GM23248 (cell line): ENCODE measurements at regions not wholly inside any gene's neighbourhood (a gene's known extent, or its start where the extent isn't known, plus 50 kb on each side); places are given as distances from the start of the nearest gene placed in this dataset.
"Not testable (repeated sequence)": the region's sequence is repeated elsewhere in the genome, so short reads cannot be mapped to it uniquely, and the experiment has no call there.

ENCODE experiments used
- DNase-seq: peaks from one replicate; pipeline ENCODE4 v3.0.0-alpha.2; 2015
- H2AFZ ChIP-seq: fragments of 200-600 bp; sonication (generic); 2 replicates; pipeline ENCODE4 v1.6.1; 2016; ENCODE audit warnings: antibody characterized with exemption
- H3F3A ChIP-seq: fragments of 200-600 bp; sonication (generic); 2 replicates; pipeline ENCODE4 v1.6.1; 2016; ENCODE audit warnings: mild to moderate bottlenecking, antibody characterized with exemption, mixed run types; ENCODE audit not compliant: insufficient read depth
- H3K27ac ChIP-seq: fragments of 200-600 bp; sonication (generic); 2 replicates; pipeline ENCODE4 v1.5.1; 2016; ENCODE audit warnings: mild to moderate bottlenecking
- H3K27me3 ChIP-seq: fragments of 200-600 bp; sonication (generic); replicated peaks from 2 replicates; pipeline ENCODE4 v1.6.1; 2016; ENCODE audit warnings: mild to moderate bottlenecking; ENCODE audit not compliant: insufficient read depth
- H3K36me3 ChIP-seq: fragments of 200-600 bp; sonication (generic); 2 replicates; pipeline ENCODE4 v1.6.1; 2016; ENCODE audit warnings: low read depth, mild to moderate bottlenecking
- H3K4me1 ChIP-seq: fragments of 200-600 bp; sonication (generic); 2 replicates; pipeline ENCODE4 v1.6.1; 2016; ENCODE audit warnings: mild to moderate bottlenecking; ENCODE audit not compliant: insufficient read depth
- H3K4me2 ChIP-seq: fragments of 200-600 bp; sonication (generic); one replicate; pipeline ENCODE4 v1.6.1; 2016; ENCODE audit warnings: mild to moderate bottlenecking; ENCODE audit not compliant: unreplicated experiment
- H3K4me3 ChIP-seq: fragments of 200-600 bp; sonication (generic); 2 replicates; pipeline ENCODE4 v1.5.1; 2016; ENCODE audit warnings: mild to moderate bottlenecking
- H3K79me2 ChIP-seq: fragments of 200-600 bp; sonication (generic); 2 replicates; pipeline ENCODE4 v1.6.1; 2016; ENCODE audit warnings: mild to moderate bottlenecking; ENCODE audit not compliant: insufficient read depth
- H3K9ac ChIP-seq: fragments of 200-600 bp; sonication (generic); 2 replicates; pipeline ENCODE4 v1.6.1; 2016; ENCODE audit warnings: mild to moderate bottlenecking
- H3K9me2 ChIP-seq: fragments of 200-600 bp; sonication (generic); 2 replicates; pipeline ENCODE4 v1.6.1; 2016; ENCODE audit warnings: mixed run types, mild to moderate bottlenecking, moderate library complexity; ENCODE audit not compliant: insufficient read depth
- H3K9me3 ChIP-seq: fragments of 200-600 bp; sonication (generic); one replicate; pipeline ENCODE4 v1.6.1; 2017; ENCODE audit warnings: low read depth
- H4K20me1 ChIP-seq: fragments of 200-600 bp; sonication (generic); 2 replicates; pipeline ENCODE4 v1.6.0; 2016; ENCODE audit not compliant: insufficient read depth
- EZH2 ChIP-seq: fragments of 200-600 bp; sonication (generic); IDR thresholded peaks from 2 replicates; pipeline ENCODE4 v1.6.1; 2018; ENCODE audit warnings: antibody characterized with exemption, mild to moderate bottlenecking; ENCODE audit not compliant: insufficient read depth, poor library complexity, severe bottlenecking
- EZH2phosphoT487 ChIP-seq: fragments of 200-600 bp; sonication (generic); IDR thresholded peaks from 2 replicates; pipeline ENCODE4 v1.6.1; 2018; ENCODE audit warnings: antibody characterized with exemption, moderate library complexity, mild to moderate bottlenecking, low read depth; ENCODE audit not compliant: insufficient read depth
- WGBS, 2 experiments: methylation state at CpG; one replicate each; pipeline ENCODE4 v1.1.6; 2015 to 2017; ENCODE audit warnings: low lambda C conversion rate in 2 of 2, low coverage in 1 of 2; ENCODE audit errors: missing lambda C conversion rate in 2 of 2; 5-methylcytosine and 5-hydroxymethylcytosine counted together
- in situ Hi-C: fragments of 300-500 bp; cut with MboI; formaldehyde crosslinking; loops from 2 replicates; pipeline ENCODE4 v1.15.0; 2020

DNA sequence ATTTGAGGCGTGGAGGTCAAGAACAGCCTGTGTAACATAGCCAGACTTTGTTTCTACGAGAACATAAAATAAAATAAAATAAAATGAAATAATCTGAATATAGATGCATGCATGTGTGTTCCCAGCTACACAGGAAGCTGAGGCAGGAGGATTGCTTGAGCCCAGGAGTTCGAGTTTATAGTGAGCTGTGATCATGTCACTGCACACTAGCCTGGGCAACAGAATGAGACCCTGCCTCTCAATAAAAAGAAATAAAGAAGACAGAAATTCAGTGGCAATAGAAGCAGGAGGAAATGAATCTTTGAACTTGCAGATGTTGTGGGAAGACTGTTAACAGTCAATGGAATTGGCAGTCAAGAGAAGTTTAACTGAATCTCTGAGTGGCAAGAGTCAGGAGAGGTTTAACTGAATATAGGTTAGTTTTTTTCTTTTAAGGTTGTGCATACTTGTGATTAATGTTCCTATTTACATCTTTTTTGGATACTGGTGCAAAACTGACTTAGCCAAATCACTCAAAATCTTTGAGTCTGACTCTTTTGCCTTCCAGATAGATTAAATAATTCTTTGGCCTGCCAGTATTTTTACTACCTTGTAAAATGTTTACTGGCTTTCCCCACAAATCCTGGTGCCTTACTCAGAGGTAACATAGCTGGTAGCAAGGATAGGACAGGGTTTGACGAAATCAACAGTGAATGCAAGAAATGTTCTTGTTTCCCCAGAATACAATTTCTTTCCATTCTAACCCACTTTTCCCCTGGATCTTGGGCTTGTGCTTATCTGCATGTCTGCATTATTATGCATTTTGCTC is 361.4 kb downstream of the PDCD6IP start:
- H4K20me1 ChIP-seq: no peaks in the 10 kb centered on the region
- no peaks in the 10 kb centered on the region for H3K9me2 ChIP-seq
- H3K4me1 ChIP-seq: no peaks in the 10 kb centered on the region
- no peak overlapping the region for H3K27ac ChIP-seq
- WGBS, 2 experiments: 4 to 6% methylated on average over 4 of the region's 4 CpGs
- H3K4me3 ChIP-seq: no peak overlapping the region
- H3K9me3 ChIP-seq: no peaks in the 10 kb centered on the region
- H3F3A ChIP-seq: no peaks in the 10 kb centered on the region
- in situ Hi-C loops: no loop called here
- H2AFZ ChIP-seq: no peak overlapping the region
- H3K79me2 ChIP-seq: no peaks in the 10 kb centered on the region
- TF ChIP-seq EZH2phosphoT487: no peak
- no peak for TF ChIP-seq EZH2
- no peaks in the 10 kb centered on the region for H3K36me3 ChIP-seq
- no peaks in the 10 kb centered on the region for H3K27me3 ChIP-seq
- no peak overlapping the region for H3K9ac ChIP-seq
- H3K4me2 ChIP-seq: no peak overlapping the region
- DNase-seq: no peak

DNA sequence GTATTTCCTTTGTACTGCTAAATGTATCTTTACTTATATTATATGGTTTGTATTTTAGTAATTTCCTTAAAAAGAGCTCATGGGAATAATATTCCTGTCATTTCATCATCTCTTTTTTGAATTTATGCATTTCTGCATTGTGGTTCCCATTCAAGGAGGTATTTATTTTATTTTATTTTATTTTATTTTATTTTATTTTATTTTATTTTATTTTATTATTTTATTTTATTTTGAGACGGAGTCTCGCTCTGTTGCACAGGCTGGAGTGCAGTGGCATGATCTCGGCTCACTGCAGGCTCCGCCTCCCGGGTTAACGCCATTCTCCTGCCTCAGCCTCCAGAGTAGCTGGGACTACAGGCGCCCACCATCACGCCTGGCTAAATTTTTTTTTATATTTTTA is 371.2 kb downstream of the PDCD6IP start:
- DNase-seq, H3K9me3 ChIP-seq, H3K36me3 ChIP-seq, H3F3A ChIP-seq, H3K4me1 ChIP-seq, H3K27ac ChIP-seq, H4K20me1 ChIP-seq, in situ Hi-C loops, H3K4me3 ChIP-seq, H3K9ac ChIP-seq, H2AFZ ChIP-seq, H3K9me2 ChIP-seq, H3K79me2 ChIP-seq, H3K4me2 ChIP-seq, H3K27me3 ChIP-seq: not testable (repeated sequence)
- WGBS, 2 experiments: 41 to 46% methylated on average over 8 of the region's 8 CpGs

GRCh38 chr3:34174740-34175139 is 376.3 kb downstream of the PDCD6IP start:
- no peaks in the 10 kb centered on the region for H3K9me3 ChIP-seq
- H3F3A ChIP-seq: no peaks in the 10 kb centered on the region
- no peak for TF ChIP-seq EZH2phosphoT487
- no peak for TF ChIP-seq EZH2
- H3K9me2 ChIP-seq: no peaks in the 10 kb centered on the region
- no peak overlapping the region for H3K27ac ChIP-seq
- H3K36me3 ChIP-seq: no peaks in the 10 kb centered on the region
- no peak overlapping the region for H3K9ac ChIP-seq
- H3K4me2 ChIP-seq: no peak overlapping the region
- H4K20me1 ChIP-seq: no peaks in the 10 kb centered on the region
- H2AFZ ChIP-seq: no peak overlapping the region
- H3K4me3 ChIP-seq: no peak overlapping the region
- H3K4me1 ChIP-seq: no peaks in the 10 kb centered on the region
- H3K79me2 ChIP-seq: no peaks in the 10 kb centered on the region
- H3K27me3 ChIP-seq: no peaks in the 10 kb centered on the region
- DNase-seq: no peak
- in situ Hi-C loops: no loop called here

GRCh38 chr3:34175636-34176176 is 377.3 kb downstream of the PDCD6IP start:
- in situ Hi-C loops: no loop called here
- no peaks in the 10 kb centered on the region for H3K9me3 ChIP-seq

GRCh38 chr3:34176723-34177122 is 378.3 kb downstream of the PDCD6IP start:
- no peaks in the 10 kb centered on the region for H3K9me3 ChIP-seq
- no peaks in the 10 kb centered on the region for H3K4me1 ChIP-seq
- H2AFZ ChIP-seq: no peak overlapping the region
- no peak overlapping the region for H3K27ac ChIP-seq
- no peak for TF ChIP-seq EZH2phosphoT487
- no peak for TF ChIP-seq EZH2
- no peaks in the 10 kb centered on the region for H3K27me3 ChIP-seq
- no peak for DNase-seq
- no peak overlapping the region for H3K4me3 ChIP-seq
- no peaks in the 10 kb centered on the region for H3F3A ChIP-seq
- no peaks in the 10 kb centered on the region for H4K20me1 ChIP-seq
- no peak overlapping the region for H3K4me2 ChIP-seq
- no peak overlapping the region for H3K9ac ChIP-seq
- in situ Hi-C loops: no loop called here
- H3K9me2 ChIP-seq: no peaks in the 10 kb centered on the region
- no peaks in the 10 kb centered on the region for H3K36me3 ChIP-seq
- no peaks in the 10 kb centered on the region for H3K79me2 ChIP-seq

More at GRCh38 chr3:34175636-34176176, 377.3 kb downstream of the PDCD6IP start:
- Histone ChIP-seq H3K79me2 (no peaks in the 10 kb centered on the region), H3K27ac (no peak overlapping the region), H3K27me3 (no peaks in the 10 kb centered on the region), H3K9me2 (no peaks in the 10 kb centered on the region), H3K9ac (no peak overlapping the region), H3F3A (no peaks in the 10 kb centered on the region), H3K4me3 (no peak overlapping the region), H2AFZ (no peak overlapping the region), H4K20me1 (no peaks in the 10 kb centered on the region), H3K36me3 (no peaks in the 10 kb centered on the region), H3K4me2 (no peak overlapping the region), H3K4me1 (no peaks in the 10 kb centered on the region)
- DNase-seq: no peak
- no peak for TF ChIP-seq EZH2
- 22% methylated on average over 2 of the region's 2 CpGs for WGBS, 2 experiments
